ENCODE measurements at regions not wholly inside any gene's neighbourhood (a gene's known extent, or its start where the extent isn't known, plus 50 kb on each side); places are given as distances from the start of the nearest gene placed in this dataset.

DNA sequence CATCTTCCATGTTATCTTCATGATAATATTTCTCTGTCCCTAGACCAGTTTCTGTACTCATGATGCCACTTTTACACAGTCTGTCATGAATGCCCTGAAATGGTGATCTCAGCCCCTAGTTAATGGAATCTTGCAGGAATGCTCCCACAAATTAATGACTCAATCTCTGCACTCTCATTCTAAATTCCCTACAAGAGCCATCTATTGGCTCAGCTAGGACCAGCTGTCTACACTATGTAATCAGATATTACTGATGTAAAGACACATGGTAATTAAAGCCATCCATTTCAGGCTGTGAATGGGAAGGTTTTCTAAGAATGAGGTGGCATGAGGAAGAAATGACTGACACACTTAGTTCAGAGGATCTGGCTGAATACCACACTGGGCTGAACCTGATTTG lies 199.1 kb upstream of the KCND3 start:
- DNase-seq (ENCODE audit: low read depth) = no peak
- TF ChIP-seq, protein P1, sequence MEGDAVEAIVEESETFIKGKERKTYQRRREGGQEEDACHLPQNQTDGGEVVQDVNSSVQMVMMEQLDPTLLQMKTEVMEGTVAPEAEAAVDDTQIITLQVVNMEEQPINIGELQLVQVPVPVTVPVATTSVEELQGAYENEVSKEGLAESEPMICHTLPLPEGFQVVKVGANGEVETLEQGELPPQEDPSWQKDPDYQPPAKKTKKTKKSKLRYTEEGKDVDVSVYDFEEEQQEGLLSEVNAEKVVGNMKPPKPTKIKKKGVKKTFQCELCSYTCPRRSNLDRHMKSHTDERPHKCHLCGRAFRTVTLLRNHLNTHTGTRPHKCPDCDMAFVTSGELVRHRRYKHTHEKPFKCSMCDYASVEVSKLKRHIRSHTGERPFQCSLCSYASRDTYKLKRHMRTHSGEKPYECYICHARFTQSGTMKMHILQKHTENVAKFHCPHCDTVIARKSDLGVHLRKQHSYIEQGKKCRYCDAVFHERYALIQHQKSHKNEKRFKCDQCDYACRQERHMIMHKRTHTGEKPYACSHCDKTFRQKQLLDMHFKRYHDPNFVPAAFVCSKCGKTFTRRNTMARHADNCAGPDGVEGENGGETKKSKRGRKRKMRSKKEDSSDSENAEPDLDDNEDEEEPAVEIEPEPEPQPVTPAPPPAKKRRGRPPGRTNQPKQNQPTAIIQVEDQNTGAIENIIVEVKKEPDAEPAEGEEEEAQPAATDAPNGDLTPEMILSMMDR (IDR thresholded peaks at IDR 0.05; ENCODE audit: insufficient read depth, low read depth, low read length, missing control alignments) = no peak
- no peak overlapping the region for H3K4me3 ChIP-seq (ENCODE audit: low read length)

DNA sequence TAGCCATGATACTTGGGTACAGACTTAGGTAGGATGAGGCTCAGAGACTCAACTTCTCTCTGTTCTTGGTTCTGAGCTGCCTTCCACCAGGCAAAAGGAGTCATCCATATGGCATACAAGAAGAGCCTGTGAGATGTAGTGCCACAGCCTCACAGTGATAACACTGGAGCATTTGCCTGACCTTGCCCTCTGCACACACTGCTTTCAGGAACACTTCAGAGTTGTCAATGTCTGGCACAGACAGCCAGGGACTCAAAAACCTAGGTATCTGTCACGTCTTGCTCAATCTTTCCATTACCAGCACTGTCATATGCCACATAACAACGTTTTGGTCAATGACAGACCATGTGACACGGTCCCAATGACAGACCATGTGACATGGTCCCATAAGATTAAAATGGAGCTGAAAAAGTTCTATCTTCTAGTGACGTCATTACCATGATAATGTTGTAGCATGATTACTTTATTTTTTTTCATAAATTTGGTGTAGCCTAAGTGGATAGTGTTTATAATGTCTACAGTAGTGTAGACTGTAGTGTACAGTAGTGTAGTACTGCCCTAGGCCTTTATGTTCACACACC lies 199.9 kb upstream of the CTTNBP2NL start:
- TF ChIP-seq, protein P1 (IDR thresholded peaks at IDR 0.05; ENCODE audit: insufficient read depth, low read depth, low read length, missing control alignments) = no peak
- DNase-seq (ENCODE audit: low read depth) = no peak
- no peak overlapping the region for H3K4me3 ChIP-seq (ENCODE audit: low read length)

DNA sequence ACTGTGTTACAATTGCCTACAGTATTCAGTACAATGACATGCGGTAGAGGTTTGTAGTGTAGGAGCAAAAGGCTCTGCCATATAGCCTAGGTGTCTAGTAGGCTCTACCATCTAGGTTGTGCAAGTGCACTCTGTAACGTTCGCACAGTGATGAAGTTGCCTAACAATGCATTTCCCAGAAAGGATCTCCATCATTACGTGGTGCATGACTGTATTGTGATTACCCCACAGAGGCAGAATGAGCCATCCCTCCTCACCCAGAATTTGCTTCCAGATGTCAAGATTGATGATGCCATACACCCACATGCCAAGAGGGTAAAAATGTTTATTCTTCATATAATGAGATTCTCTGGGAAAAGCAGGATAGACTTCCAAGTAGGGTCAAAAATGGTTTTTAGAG lies 199.3 kb upstream of the CTTNBP2NL start:
- peak; percentile 19 for DNase-seq (ENCODE audit: low read depth)
- H3K4me3 ChIP-seq (ENCODE audit: low read length) = no peak overlapping the region
- TF ChIP-seq, protein P1 (IDR thresholded peaks at IDR 0.05; ENCODE audit: insufficient read depth, low read depth, low read length, missing control alignments) = no peak

DNA sequence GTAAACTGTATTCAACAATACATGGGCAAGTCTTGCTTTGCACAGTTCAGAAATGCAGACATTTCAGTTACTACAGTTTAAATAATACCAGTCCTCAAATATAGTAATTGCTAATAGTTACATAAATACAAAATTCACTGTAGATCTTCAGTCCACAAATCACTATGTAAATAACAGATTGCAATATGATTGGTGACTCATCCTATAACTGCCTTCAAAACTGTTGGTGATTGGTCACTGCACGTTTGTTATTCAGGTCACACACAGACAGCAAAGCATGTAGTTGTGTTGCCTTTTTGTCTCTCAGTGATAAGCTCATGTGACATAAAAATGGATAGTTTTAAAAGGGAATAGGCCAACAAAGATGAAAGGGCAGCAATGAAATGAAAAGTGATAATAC lies 186.5 kb upstream of the CTTNBP2NL start:
- no peak overlapping the region for H3K4me3 ChIP-seq (ENCODE audit: low read length)
- TF ChIP-seq, protein P1 (IDR thresholded peaks at IDR 0.05; ENCODE audit: insufficient read depth, low read depth, low read length, missing control alignments) = no peak
- peak; percentile 42 for DNase-seq (ENCODE audit: low read depth)

DNA sequence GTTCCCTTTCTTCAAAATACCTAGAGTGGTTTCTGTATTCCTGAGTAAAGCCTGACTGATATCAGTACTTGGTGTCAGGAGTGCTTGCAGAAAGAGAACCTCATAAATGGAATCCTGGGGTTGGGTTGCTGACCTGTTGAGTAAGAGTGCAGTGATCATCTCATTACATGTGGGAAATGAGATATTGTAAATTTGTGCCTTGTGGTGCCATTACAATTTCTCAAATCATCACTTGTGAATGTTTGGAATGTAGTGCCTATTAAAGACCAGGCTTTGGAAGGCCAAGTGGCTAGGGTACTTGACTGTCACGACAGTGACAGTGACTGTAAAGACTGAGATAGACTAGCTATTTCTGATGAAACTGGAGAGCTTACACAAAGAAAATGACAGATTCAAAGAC lies 176.7 kb upstream of the CTTNBP2NL start:
- DNase-seq (ENCODE audit: low read depth) = no peak

DNA sequence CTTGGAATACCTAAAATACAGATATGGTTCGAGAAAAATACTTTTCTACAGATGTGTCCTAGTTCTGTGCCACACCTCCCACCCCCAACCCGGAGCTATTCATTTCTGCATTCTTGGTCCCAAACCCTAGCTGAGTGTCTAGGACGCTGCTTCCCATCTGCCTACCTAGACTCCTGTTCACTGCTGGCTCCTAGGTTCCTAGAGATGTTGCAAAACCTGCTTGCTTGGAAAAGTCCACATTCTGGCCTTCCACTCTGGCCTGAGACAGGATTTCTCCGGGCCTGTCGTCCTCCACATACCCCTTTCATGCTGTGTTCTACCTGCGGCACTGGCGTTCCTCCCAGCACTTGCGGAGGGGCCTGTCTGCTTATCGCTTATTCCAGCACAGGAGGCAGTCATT lies 165.8 kb upstream of the CTTNBP2NL start:
- no peak for DNase-seq (ENCODE audit: low read depth)
- TF ChIP-seq, protein P1 (IDR thresholded peaks at IDR 0.05; ENCODE audit: insufficient read depth, low read depth, low read length, missing control alignments) = no peak
- H3K4me3 ChIP-seq (ENCODE audit: low read length) = no peak overlapping the region

More for the DNA sequence above, 176.7 kb upstream of the CTTNBP2NL start:
- no peak overlapping the region for H3K4me3 ChIP-seq (ENCODE audit: low read length)
- TF ChIP-seq, protein P1 (IDR thresholded peaks at IDR 0.05; ENCODE audit: insufficient read depth, low read depth, low read length, missing control alignments) = no peak

DNA sequence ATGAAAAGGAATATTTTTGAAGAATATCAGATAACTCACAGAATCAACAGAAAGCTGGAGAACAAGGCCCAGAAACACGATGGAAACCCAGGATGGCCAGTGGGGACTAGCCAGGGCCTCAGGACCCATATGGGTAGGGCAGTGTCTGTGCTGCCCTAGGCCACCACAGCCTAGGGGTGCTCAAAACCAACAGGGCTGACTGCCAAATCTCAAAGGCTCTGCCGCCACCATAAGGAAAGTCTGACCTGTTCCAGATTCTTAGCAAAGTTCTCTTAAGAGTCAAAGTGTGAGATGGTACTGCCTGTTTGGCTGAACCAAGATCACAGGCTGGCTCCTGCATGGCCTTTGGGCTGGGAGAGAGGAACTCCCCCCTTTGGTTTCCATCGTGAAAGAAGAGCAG lies 164.7 kb upstream of the CTTNBP2NL start:
- TF ChIP-seq, protein P1 (IDR thresholded peaks at IDR 0.05; ENCODE audit: insufficient read depth, low read depth, low read length, missing control alignments) = no peak
- H3K4me3 ChIP-seq (ENCODE audit: low read length) = no peak overlapping the region
- DNase-seq (ENCODE audit: low read depth) = no peak
